ENCODE measurements at regions not wholly inside any gene's neighbourhood (a gene's known extent, or its start where the extent isn't known, plus 50 kb on each side); places are given as distances from the start of the nearest gene placed in this dataset.

GRCh38 chr5:124370601-124371000, 375.8 kb downstream of the ZNF608 start:
- CTCF ChIA-PET, result no interaction called here

GRCh38 chr5:124365361-124365801, 381.1 kb downstream of the ZNF608 start:
- Histone ChIP-seq H3K27ac (ENCODE audit: low read depth in 2 of 2, low read length in 1 of 2) (no peak overlapping the region), H2AFZ (ENCODE audit: low read depth) (no peak overlapping the region), H3K79me2 (ENCODE audit: insufficient read depth) (no peaks in the 10 kb centered on the region), H3F3A (replicated peaks; ENCODE audit: insufficient read depth) (no peaks in the 10 kb centered on the region), H3K27me3 (ENCODE audit: insufficient read depth) (no peaks in the 10 kb centered on the region), H3K4me3 (ENCODE audit: low read depth in 2 of 2, low read length in 1 of 2) (no peak overlapping the region), H3K9ac (no peak overlapping the region), H3K9me3 (no peaks in the 10 kb centered on the region), H4K20me1 (ENCODE audit: insufficient read depth) (no peaks in the 10 kb centered on the region), H3K36me3 (replicated peaks in 1 of 2; ENCODE audit: control insufficient read depth in 1 of 2, insufficient read depth in 2 of 2, low read length in 1 of 2) (no peaks in the 10 kb centered on the region), H3K4me2 (no peak overlapping the region), H3K4me1 (ENCODE audit: control insufficient read depth in 1 of 2, insufficient read depth in 2 of 2, low read depth in 1 of 2, low read length in 1 of 2) (peaks cover 0 to 3% of the 10 kb centered on the region in 2 experiments; a peak in 1 of 4 replicates), H3K9me2 (no peaks in the 10 kb centered on the region)
- WGBS (ENCODE audit: low lambda C conversion rate), result 54% methylated on average over 4 of the region's 4 CpGs
- POLR2A ChIA-PET, result no interaction called here
- DNase-seq, result no peak
- CTCF ChIA-PET, result interaction anchor here (0.6 kb wide), 1 partner anchor 12 kb away, joined by 3 read pairs; no protein-coding TSS in a partner anchor
- TF ChIP-seq TEAD4 (IDR thresholded peaks at IDR 0.05; ENCODE audit: borderline replicate concordance, insufficient read depth) (no peak), CTCF (IDR thresholded peaks at IDR 0.05) (no peak), TAF1 (IDR thresholded peaks at IDR 0.05; ENCODE audit: borderline replicate concordance, low read depth, low read length) (no peak), JUND (IDR thresholded peaks at IDR 0.05) (no peak), ELF1 (IDR thresholded peaks at IDR 0.05) (no peak), EP300 (IDR thresholded peaks at IDR 0.05; ENCODE audit: borderline replicate concordance in 1 of 2, low read depth in 1 of 2, low read length in 1 of 2) (no peak), RCOR1 (IDR thresholded peaks at IDR 0.05; ENCODE audit: low read length) (no peak), TCF12 (IDR thresholded peaks at IDR 0.05) (no peak), MEF2A (IDR thresholded peaks at IDR 0.05; ENCODE audit: borderline replicate concordance, low read depth) (no peak), FOSL2 (IDR thresholded peaks at IDR 0.05; ENCODE audit: borderline replicate concordance, low read depth) (no peak), GATA2 (CRISPR knock-in tag; IDR thresholded peaks at IDR 0.05) (no peak), RXRA (IDR thresholded peaks at IDR 0.05; ENCODE audit: borderline replicate concordance, low read depth) (no peak), SMC3 (IDR thresholded peaks at IDR 0.05; ENCODE audit: low read depth, low read length) (no peak), CHD2 (IDR thresholded peaks at IDR 0.05; ENCODE audit: low read length, partially characterized antibody) (no peak)

More at GRCh38 chr5:124370601-124371000, 375.8 kb downstream of the ZNF608 start:
- Histone ChIP-seq H3K9me2 (no peaks in the 10 kb centered on the region), H3K27ac (ENCODE audit: low read depth in 2 of 2, low read length in 1 of 2) (no peak overlapping the region), H3K4me2 (no peak overlapping the region), H3F3A (replicated peaks; ENCODE audit: insufficient read depth) (no peaks in the 10 kb centered on the region), H2AFZ (ENCODE audit: low read depth) (no peak overlapping the region), H3K27me3 (ENCODE audit: insufficient read depth) (no peaks in the 10 kb centered on the region), H3K4me3 (ENCODE audit: low read depth in 2 of 2, low read length in 1 of 2) (no peak overlapping the region), H3K36me3 (replicated peaks in 1 of 2; ENCODE audit: control insufficient read depth in 1 of 2, insufficient read depth in 2 of 2, low read length in 1 of 2) (no peaks in the 10 kb centered on the region), H3K79me2 (ENCODE audit: insufficient read depth) (no peaks in the 10 kb centered on the region), H3K9ac (no peak overlapping the region), H3K4me1 (ENCODE audit: control insufficient read depth in 1 of 2, insufficient read depth in 2 of 2, low read depth in 1 of 2, low read length in 1 of 2) (peaks cover 0 to 2% of the 10 kb centered on the region in 2 experiments; a peak in 2 of 4 replicates), H3K9me3 (no peaks in the 10 kb centered on the region), H4K20me1 (ENCODE audit: insufficient read depth) (no peaks in the 10 kb centered on the region)
- POLR2A ChIA-PET, result no interaction called here
- TF ChIP-seq GATA2 (CRISPR knock-in tag; IDR thresholded peaks at IDR 0.05) (no peak), RFX5 (IDR thresholded peaks at IDR 0.05; ENCODE audit: low read length) (no peak), RXRA (IDR thresholded peaks at IDR 0.05; ENCODE audit: borderline replicate concordance, low read depth) (no peak), PBX3 (IDR thresholded peaks at IDR 0.05) (no peak), JUND (IDR thresholded peaks at IDR 0.05) (no peak), ZBTB33 (IDR thresholded peaks at IDR 0.05; ENCODE audit: borderline replicate concordance, low read depth) (no peak), FOSL2 (IDR thresholded peaks at IDR 0.05; ENCODE audit: borderline replicate concordance, low read depth) (no peak), EZH2phosphoT487 (IDR thresholded peaks at IDR 0.05; ENCODE audit: borderline replicate concordance, low read depth) (no peak), MAX (IDR thresholded peaks at IDR 0.05; ENCODE audit: low read depth) (no peak), RAD21 (IDR thresholded peaks at IDR 0.05; ENCODE audit: low read length) (no peak), POLR2AphosphoS5 (IDR thresholded peaks at IDR 0.05; ENCODE audit: low read depth, low read length) (no peak)
- no peak for DNase-seq

Measured in SK-N-SH (cell line).